Stimulated activated naive CD8-positive, alpha-beta T cell treated with anti-CD3 and anti-CD28 coated beads, Interleukin-15, Interleukin-2, amounts not matched to agents 100 U/mL and 50 U/mL, for 24 hours (primary cell): ENCODE measurements at regions not wholly inside any gene's neighbourhood (a gene's known extent, or its start where the extent isn't known, plus 50 kb on each side); places are given as distances from the start of the nearest gene placed in this dataset.
A peak's percentile ranks its signal among the peaks of the same experiment; 100 is the strongest.

ENCODE experiments used
- ATAC-seq: fragments of 150-1000 bp; cut with Tn5 transposase; one replicate; pipeline ENCODE4 v1.10.0; 2021
- DNase-seq: peaks from one replicate; pipeline ENCODE4 v3.0.0; 2021

DNA sequence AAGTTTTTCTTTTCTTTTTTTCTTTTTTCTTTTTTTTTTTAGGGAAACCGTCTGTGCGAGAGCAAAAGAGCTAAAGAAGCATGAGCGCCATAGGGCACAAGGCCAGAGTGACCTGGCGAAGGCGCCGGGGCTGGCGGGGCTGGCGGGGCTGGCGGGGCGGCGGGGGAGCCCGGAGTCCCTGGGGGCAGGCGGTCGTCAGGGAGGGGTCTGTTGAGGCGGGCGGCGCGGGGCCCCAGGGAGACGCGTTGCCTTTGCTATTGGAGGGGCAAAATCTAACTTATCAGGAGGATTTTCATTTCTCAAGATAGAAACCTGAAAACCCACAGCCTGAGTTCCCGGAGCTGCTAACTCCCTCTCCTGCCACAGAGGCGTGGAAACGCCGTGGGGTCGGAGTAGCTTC lies 135.6 kb upstream of the SMAD1 start:
- DNase-seq (no peak), ATAC-seq (no peak)

DNA sequence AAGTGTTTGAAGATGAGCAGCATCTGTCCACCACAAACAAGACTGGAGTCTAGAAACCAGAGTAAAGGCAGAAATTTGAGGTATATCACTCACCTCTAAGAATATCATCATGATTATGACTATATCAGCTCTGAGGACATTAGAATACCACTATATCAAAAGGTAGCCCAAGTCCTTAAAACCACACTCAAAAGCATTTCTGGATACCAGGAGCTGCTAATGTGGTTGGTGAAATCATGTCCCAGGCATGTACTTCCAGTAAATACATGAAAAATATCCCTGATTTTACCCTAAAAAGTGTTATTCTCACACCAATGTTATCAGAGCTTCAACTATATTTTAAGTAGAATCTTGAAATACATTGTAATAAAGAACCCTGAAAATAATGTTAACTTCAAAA lies 136.3 kb upstream of the SMAD1 start:
- DNase-seq (no peak), ATAC-seq (no peak)

DNA sequence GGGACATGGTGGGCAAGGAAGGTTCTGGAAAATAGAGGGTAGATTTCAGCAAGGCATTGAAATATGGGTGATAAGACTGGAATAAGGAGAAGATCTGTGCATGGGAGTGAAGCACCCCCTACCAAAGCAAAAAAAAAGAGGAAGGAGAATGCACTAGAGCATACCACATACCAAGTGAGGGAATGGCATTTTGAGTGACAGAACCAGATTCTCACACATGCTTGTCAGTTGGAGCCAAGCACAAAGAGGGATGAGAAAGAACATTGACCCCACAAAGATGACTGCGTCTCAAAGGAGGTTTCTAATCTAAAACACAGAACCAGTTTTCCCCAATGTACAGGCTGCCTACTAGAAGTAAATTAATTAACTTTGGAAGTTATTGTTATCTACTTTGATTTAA lies 140.3 kb upstream of the SMAD1 start:
- no peak for ATAC-seq

DNA sequence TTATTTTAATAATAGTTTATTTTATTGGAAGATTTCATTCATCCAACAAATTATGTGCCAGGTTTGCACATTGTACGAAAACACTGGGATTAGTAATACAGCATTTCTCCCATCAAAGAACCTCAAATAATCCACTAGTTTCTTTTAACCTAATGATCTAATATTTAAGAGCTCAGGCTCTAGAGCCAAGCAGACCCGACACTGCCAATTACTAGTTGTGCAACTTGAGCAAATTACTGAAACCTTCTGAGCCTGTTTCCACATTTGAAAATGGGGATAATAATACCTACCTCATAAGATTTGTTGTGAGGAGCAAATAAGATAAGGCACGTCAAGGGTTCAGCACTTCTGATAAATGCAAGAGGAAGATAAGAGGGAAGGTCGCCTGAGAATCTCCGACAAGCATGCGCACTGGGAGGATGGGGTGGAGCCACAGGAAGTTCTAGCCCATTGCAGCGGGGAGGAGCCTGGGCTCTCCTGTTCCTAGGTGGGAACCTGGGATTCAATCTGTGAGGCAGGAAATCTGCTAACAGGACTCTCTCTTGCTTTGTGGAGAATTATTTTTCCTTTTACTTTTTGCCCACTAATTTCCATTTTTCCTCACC lies 141.5 kb upstream of the SMAD1 start:
- ATAC-seq, result no peak
- DNase-seq, result no peak

More for the DNA sequence above, 140.3 kb upstream of the SMAD1 start:
- DNase-seq, result no peak

DNA sequence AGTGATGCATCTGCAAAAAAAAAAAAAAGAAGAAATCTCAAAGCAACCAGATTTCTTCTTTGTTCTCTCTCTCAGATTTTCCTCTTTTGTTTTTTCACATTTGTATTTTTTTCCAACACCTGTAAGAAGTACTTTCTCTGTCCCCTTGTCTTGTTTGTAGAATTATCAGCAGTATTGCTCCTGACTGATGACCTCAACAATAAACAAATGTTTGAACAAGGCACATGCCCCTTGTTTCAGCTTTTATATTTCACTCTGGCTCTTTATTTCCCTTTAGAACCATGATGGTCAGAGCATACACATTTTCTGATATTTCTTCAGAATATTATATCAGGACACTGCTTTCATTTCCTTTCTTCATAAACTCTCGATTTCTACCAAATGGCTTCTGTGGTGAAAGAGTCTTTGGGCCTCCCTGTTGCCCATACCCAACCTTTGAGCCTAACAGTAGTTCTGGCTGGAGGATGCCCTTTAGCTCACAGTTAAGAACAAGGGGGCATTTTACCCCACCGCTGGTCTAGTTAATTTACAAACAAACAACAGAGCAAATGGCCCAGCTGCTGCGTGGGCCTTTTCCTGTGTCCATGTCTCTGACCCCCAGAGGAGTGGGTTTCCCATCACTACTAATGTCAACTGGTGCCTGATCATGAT lies 142.5 kb upstream of the SMAD1 start:
- no peak for ATAC-seq

DNA sequence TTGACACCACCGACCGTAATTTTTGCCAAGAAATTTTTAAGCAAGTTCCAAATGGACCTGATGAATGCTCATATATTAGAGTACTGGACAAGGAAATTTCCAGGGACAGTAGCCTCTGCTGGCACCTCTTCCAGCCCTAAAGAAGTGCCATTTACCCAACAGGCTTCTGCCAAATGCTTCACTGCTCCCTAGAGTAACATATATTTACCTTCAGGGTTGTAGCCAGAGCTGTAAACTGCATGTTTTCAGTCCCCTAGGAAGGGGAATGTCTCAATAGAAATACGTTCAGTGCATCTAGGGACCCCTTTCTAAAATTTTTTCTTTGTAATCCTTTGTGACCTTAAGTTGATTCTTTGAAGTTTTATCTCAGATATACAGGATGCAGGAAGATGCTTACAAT lies 143.1 kb upstream of the SMAD1 start:
- no peak for DNase-seq
- no peak for ATAC-seq

More for the DNA sequence above, 142.5 kb upstream of the SMAD1 start:
- DNase-seq, result no peak

DNA sequence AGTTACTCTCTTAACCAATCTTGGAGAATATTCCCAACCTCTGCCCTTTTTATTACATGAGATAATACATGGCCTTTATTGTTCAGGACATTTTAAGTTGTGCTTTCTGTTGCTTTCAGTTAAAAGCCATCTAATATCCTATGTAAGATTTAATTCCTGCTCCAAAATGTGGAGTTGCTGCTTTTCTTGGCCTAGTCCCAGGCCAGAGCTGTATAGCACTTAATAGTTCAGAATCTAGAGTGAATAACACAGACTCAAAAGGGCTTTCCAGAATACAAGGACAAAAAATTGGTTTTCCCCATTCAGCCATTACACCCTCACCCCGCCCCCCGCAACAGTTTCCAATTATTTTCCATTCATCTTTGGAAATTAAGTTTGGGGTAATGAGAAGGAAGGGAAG lies 144.3 kb upstream of the SMAD1 start:
- DNase-seq, result no peak
- ATAC-seq, result no peak

DNA sequence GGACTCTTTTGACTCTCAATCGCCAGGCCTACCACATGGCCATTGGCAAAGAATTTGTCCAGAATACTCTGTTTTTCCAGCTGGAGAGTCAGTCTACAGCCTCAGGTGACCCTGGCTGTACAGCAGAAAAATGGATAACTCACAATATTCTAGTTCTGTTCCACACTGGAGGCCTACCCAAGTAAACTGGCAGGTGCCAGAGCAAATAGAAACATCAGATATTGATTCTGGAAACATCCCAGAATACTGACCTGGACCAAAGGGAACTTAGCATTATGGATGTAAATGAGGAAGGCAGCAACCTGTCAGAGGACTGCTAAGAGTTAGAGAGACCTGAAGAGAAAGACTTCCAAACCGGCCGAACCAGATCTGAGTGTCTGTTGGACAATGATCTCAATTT lies 147.9 kb upstream of the SMAD1 start:
- no peak for DNase-seq
- no peak for ATAC-seq

DNA sequence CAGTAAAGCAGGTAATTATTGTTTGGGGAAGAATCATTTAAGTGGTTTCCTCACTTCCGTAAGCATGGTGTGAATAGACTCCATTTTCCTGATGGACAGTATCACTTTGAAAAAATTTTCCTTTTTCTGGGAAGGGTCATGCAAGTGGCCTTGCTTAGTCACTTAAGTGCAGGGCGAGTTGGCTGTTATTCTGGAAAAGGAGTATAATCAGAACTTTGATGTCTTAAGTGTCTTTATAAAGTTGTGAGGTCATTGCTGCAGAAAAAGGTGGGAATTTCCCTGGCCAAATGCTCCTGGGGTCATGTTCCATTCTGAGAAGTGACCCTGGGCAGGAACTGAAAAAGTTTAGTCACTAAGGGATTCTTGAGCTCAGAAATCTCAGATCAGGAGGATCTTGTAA lies 146.1 kb upstream of the OTUD4 start:
- ATAC-seq, result no peak
- DNase-seq, result no peak

DNA sequence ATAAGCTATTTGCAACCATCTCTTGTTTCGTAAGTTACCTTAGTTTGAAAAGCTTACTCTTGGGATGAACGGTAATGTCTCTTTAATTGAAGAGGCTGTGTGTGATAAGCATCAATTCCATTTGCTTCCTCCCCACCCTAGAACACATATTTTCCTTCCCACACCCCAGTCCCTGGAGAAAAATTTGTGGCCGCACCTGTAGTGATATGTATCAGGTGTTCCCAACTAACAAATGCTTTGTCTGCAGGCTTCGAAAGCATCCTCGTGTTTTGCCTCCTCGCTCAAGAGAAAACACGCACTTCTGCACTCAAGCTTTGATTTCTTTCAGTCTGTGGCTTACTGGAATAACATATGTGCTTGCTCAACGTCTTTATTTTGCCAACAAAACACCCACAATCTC lies 143.8 kb upstream of the OTUD4 start:
- no peak for DNase-seq
- no peak for ATAC-seq

DNA sequence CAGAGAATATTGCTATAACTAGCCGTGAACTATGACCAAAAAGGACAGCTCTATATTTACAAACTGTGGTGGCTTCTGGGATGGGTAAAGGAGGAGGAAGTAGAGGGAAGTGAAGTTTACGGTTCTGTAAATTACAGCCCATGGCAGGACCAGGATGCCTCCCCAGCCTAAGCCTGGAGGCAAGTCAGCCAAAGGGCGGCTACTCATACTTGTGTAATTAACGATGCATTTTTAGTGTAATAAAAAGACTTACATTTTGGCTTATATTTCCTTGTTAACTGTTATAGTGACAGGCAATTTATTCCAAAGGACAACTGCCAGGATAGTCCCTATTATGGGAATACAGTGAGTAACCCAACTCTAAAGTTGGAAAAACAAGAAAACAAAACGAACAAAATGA lies 139.9 kb upstream of the OTUD4 start:
- ATAC-seq (no peak), DNase-seq (no peak)

DNA sequence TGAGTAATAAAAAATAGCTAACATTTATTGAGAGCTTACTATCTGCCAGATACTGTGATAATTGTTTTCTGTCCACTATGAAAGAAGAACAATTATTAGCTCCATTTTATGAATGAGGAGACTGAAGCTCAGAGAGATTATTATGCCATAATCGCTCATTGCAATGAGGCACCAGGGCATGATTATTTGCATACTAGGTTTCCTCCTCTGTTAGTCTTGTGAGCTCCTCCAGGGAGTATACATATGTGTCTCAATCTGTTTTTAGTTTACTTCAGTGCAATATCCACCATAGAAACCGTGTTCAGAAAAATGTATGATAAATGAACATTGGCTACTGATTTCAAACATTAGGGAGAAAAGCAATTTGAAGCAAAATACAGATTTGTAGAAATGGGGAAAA lies 139.4 kb upstream of the OTUD4 start:
- ATAC-seq (no peak), DNase-seq (no peak)

DNA sequence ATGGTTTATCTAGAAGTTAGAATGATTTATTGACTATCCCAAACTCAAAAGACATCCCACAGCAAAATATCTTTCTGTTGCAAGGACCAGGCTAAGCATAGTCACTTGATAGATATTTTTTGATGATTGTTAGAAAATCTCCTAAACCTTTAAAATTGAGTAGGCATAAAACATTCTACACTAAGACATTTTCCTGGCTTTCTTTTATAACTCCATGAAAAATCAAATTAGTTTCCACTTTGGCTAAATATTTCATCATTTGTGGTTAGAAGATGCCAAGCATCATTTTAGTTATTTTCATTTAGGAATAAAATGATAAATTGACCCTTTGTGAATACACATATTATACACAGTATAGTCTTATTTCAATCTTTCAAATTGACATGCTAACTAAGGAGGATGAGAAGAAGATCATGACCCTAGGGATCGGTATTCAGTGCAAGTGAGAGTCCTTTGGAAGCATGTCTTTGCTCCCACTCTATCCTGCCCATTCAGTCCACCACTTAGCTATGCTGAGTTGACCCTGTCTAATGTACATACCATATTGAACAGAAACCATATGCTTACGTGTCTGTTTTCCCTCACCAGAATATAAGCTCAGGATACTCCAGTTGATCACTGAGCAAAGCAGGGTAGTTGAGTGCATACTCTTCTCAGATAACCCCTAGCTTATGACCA lies 136.6 kb upstream of the OTUD4 start:
- no peak for DNase-seq
- ATAC-seq, result no peak

DNA sequence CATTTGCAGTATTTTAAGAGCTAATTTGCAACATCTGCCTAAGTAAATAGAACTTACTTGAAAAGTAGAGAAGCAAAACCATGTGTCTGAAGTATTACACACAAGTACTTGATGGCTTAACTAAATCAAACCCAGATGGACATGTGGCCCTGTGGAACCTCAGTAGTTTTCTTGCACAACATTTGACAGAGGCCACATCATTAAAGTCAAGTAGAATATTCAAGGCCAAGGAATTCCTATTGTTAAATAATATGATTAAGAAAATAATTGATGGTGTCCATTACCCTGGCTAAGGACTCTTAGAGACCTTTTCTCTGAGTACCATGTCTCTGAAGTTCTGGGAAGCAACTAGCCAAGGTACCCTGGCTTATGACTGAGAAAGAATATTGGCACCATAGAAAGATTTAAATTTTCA lies 135.4 kb upstream of the OTUD4 start:
- DNase-seq (no peak), ATAC-seq (no peak)

DNA sequence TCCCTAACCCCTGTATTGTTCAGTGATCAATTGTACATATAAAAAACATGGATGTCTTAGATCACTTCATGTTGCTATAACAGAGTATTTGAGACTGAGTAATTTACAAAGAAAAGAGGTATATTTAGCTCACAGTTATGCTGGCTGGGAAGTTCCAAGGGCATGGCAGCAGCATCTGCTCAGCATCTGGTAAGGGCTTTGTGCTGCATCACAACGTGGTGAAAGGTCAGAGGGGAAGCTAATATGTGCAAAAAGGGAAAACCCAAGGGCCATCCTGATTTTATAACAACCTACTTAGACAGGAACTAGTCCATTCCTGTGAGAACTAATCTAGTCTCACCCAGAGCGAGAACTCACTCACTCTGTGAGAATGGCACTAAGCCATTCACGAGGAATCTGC lies 128.2 kb upstream of the OTUD4 start:
- ATAC-seq, result peak; percentile 70
- DNase-seq, result peak; percentile 13

DNA sequence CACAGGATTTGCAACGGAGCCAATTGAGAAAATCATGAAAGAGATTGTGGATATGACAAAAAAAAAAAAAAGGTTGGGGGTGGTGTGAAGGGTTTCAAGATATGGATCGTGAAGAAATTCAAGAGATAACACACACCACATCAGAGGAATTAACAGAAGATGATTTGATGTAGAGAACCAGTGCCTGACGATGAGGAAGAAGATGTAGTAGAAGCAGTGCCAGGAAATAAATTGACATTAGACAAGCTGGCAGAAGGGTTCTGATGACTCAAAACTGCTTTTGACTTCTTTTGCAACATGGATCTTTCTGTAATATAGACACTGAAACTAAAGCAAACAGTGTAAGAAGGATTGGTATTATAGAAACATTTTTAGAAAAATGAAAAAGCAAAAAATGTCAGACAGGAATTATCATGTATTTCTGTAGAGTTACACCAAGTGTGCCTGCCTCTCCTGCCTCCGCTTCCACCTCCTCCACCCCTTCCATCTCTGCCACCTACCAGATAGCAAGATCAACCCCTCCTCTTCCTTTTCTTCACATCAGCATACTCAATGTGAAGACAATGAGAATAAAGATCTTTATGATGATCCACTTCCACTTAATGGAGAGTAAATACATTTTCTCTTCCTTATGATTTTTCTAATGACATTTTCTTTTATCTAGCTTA lies 127.5 kb upstream of the OTUD4 start:
- peak; percentile 88 for ATAC-seq
- no peak for DNase-seq

DNA sequence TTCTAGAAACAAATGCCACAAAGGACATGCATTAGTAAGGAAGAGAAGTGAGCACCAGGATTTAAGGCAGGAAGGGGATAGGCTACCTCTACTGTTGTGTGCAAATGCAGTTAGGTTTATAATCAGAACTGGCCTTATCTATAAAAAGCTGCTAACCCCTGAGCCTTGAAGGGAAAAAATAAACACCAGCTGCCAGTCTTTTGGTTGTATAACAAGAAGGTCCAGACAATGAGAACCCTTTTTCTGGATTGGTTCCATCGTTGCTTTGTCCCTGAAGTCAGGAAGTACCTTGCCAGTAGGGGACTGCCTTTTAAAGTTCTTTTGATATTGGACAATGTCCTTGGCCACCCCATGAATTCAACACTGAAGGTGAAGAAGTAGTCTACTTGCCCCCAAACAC lies 126.7 kb upstream of the OTUD4 start:
- no peak for DNase-seq
- ATAC-seq, result no peak

DNA sequence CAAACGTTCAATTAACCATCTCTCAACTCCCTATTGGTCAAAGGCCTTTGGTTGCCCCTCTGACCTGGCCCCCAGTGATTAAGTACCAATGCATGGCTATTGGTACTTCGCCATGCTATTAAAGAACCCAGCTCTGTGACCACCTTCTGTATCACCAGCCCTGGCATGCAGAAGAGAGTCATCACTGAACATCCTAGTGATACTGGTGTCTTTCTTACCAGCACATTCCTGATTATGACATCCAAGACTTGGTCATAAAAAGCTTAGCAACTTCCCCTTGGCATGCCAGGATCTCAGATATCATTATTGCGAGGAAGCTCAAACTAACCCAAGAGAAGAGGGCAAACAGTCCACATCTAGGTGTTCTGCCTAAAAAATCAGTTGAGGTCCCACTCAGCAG lies 122.3 kb upstream of the OTUD4 start:
- DNase-seq (no peak), ATAC-seq (no peak)

DNA sequence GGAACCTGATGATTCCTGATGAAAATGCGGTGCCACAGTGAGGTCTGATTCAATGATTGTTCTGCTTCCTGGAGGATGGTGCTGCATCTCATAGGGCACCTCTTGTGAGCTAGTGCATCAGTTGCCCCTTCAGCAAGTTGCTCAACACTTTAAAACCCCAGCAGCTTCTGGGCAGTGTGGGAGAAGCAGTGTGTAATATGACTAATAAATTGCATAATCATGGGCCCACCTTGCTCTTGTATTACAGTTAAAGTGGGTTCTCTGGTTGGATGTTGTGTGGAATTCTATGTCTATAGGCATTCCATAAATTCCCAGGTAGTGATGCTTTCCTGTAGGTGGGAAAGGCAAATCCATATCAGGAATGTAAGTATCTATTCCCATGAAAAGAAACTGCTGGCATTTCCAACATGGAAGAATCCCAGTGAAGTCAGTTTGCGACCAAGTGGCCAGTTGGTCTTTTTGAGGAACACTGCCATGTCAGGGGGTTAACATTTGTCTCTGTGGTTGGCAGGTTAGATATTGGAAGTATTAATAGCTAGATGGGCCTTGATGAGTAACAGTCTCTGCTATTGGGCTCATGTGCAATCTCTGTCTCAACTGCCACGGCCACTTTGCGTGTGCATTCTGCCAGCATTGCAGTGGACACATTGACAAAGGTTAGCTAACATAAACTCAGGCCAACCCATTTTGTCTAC lies 121.1 kb upstream of the OTUD4 start:
- no peak for ATAC-seq

DNA sequence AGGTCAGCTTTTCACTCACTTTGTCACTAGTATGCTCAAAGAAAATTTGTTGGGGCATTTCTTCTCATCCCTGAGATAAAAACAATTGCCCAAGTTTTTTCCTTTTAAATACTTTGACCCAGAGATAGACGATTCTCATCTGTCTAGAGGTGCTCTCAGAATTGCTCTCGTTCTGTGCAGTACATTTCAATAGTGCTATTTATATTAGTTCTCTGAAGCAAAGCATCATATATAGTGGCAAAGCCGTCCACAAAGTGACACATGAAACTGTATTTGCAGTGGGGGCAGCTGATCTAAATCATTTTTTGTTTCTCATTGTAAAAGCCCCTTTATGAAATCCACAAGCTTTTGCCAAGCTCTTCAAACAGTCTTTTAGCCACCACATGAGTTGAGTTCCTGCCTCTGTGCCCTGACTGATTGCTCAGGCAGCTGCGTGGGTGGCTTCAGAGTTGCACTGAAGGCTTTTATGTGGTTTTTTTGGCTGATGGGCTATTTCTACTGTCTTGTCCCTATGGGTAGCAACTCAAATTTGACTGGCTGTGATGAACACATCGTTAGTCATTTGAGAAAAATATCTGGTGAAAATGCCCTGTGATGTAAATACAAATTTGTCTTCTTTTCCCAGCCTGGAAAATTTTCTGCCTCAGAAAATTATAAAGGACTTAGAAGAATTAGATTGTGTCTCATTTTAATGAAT lies 119.1 kb upstream of the OTUD4 start:
- DNase-seq, result peak; percentile 82

More for the DNA sequence above, 121.1 kb upstream of the OTUD4 start:
- no peak for DNase-seq

DNA sequence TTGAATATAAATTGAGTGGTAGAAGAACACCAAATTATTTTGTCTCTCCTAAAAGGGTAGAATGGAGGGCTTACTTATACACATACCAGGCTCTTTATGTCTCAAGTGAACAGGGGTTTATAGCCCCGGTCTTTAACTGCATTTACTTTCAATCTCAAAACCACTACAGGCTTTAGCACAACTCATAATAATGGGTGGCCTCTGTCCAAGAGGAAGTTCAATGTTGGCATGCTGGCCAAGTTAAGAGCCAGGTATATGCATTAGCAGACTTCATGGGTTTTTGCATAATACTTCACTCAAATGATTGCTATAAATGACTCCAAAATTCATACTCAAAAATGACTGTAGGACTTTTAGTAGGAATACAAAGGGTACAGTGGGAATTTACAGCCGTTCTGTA lies 118.5 kb upstream of the OTUD4 start:
- ATAC-seq, result no peak
- DNase-seq, result no peak

More for the DNA sequence above, 119.1 kb upstream of the OTUD4 start:
- peak; percentile 98 for ATAC-seq

DNA sequence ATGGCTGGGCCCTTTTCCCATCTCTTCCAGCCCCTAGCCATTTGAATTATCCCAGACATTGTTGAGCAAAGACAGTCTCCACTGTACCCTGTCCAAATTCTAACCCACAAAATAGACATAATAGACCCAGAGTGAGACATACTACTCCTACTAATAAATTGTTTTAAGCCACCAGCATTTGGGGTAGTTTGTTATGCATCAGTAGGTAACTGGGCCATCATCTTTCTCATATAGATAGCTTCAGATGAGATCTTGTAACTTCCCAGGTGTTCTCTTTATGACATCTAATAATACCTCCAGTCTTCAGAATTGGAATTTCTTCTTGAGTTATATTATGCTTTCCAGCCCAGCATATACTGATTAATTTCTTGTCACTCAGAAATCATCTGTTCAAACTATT lies 117.2 kb upstream of the OTUD4 start:
- ATAC-seq (no peak), DNase-seq (no peak)
